ENCODE measurements at regions not wholly inside any gene's neighbourhood (a gene's known extent, or its start where the extent isn't known, plus 50 kb on each side); places are given as distances from the start of the nearest gene placed in this dataset.

DNA sequence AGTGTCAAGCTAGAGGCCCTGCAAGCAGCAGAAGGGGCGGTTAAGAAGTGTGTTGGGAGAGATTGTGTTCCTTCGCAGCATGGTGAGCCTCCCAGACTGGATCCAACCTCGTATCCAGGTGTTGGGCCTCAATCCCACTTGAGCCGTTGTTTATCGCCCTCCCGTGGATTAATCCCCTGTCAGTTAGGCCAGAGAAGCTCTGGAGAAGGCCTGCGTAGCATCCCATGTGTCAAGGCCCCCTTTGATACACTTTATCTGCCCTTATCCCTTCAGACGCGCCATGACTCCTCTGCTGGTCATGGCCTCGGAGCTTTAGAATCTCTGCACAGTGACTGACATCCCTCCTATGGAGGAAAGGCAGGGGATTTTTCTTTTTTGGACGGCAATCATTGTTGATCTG is 181.0 kb downstream of the ZFP64 start:
- DNase-seq, result no peak
- Mint-ChIP-seq H3K9me3 (ENCODE audit: low read depth, unreplicated experiment) (no peaks in the 10 kb centered on the region), H3K27ac (ENCODE audit: unreplicated experiment) (no peak overlapping the region), H3K36me3 (ENCODE audit: insufficient read depth, unreplicated experiment) (no peaks in the 10 kb centered on the region), H3K4me1 (ENCODE audit: low read depth, unreplicated experiment) (no peaks in the 10 kb centered on the region), H3K4me3 (ENCODE audit: low read depth, unreplicated experiment) (no peak overlapping the region), H3K27me3 (ENCODE audit: unreplicated experiment) (no peaks in the 10 kb centered on the region)
- intact Hi-C loops (cut with micrococcal nuclease; ENCODE audit: unreplicated experiment), result no loop called here
- CTCF ChIA-PET, result no interaction called here
- BruUV-seq (replicated peaks), result no TSS peak
- no peak for TF ChIP-seq CTCF (IDR thresholded peaks at IDR 0.05; ENCODE audit: unreplicated experiment)

- no peaks in the 10 kb centered on the region for H3K36me3 Mint-ChIP-seq (ENCODE audit: insufficient read depth, unreplicated experiment)
- TF ChIP-seq CTCF (IDR thresholded peaks at IDR 0.05; ENCODE audit: unreplicated experiment), result no peak
- H3K4me1 Mint-ChIP-seq (ENCODE audit: low read depth, unreplicated experiment), result no peaks in the 10 kb centered on the region
- no peaks in the 10 kb centered on the region for H3K9me3 Mint-ChIP-seq (ENCODE audit: low read depth, unreplicated experiment)
- CTCF ChIA-PET, result interaction anchor here (0.6 kb wide), 1 partner anchor 14 kb away, joined by 3 read pairs; no protein-coding TSS in a partner anchor
- no peaks in the 10 kb centered on the region for H3K27me3 Mint-ChIP-seq (ENCODE audit: unreplicated experiment)
- intact Hi-C loops (cut with micrococcal nuclease; ENCODE audit: unreplicated experiment), result no loop called here
- no peak overlapping the region for H3K27ac Mint-ChIP-seq (ENCODE audit: unreplicated experiment)
- DNase-seq, result no peak
- BruUV-seq (replicated peaks), result no TSS peak
- no peak overlapping the region for H3K4me3 Mint-ChIP-seq (ENCODE audit: low read depth, unreplicated experiment)
Measured at GRCh38 chr20:52008874-52009273, 182.7 kb downstream of the ZFP64 start.

DNA sequence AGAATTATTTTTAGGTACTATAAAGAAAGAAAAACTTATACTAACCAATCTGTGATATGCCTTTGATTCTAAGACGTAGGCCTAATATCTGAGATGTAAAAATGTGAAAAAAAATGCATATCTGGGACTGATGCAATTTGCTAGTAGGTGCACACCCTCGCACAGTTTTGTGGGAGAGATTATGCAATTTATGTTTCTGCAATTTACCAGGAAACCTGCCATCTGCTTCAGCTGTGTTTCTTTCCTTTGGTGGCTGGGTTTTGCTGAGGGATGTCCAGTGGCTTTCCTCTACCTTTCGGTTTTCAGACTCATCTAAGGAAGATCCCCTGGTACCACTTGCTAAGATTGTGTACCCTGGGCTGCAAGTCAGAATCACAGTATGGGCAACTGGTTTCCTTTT is 186.9 kb downstream of the ZFP64 start:
- Mint-ChIP-seq H3K4me3 (ENCODE audit: low read depth, unreplicated experiment) (no peak overlapping the region), H3K27ac (ENCODE audit: unreplicated experiment) (no peak overlapping the region), H3K4me1 (ENCODE audit: low read depth, unreplicated experiment) (no peaks in the 10 kb centered on the region), H3K36me3 (ENCODE audit: insufficient read depth, unreplicated experiment) (no peaks in the 10 kb centered on the region), H3K27me3 (ENCODE audit: unreplicated experiment) (no peaks in the 10 kb centered on the region), H3K9me3 (ENCODE audit: low read depth, unreplicated experiment) (no peaks in the 10 kb centered on the region)
- no peak for TF ChIP-seq CTCF (IDR thresholded peaks at IDR 0.05; ENCODE audit: unreplicated experiment)
- CTCF ChIA-PET, result interaction anchor here (0.6 to 3.1 kb wide), 3 partner anchors 9 to 38 kb away, joined by 3 to 7 read pairs (median 4); no protein-coding TSS in a partner anchor
- BruUV-seq (replicated peaks), result no TSS peak
- no peak for DNase-seq
- intact Hi-C loops (cut with micrococcal nuclease; ENCODE audit: unreplicated experiment), result no loop called here

DNA sequence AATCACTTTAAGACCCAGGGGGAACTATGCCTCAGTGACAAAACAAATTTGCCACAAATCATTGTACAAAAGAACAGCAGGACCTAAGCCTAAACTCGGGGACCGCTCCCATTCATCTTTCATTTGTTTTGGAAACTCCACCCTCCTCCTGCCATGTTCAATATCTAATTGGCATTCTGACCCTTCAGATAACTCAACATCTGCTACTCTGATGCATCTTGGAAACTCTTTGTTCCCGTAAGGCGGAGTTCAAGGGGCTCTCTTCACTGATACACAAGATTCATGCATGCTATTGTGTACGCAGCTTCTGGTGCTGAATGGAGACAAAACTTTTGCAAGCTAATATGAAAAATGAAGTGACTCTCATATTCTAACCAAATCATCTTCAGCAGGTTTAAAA is 187.6 kb downstream of the ZFP64 start:
- DNase-seq, result no peak
- Mint-ChIP-seq H3K4me1 (ENCODE audit: low read depth, unreplicated experiment) (no peaks in the 10 kb centered on the region), H3K27me3 (ENCODE audit: unreplicated experiment) (no peaks in the 10 kb centered on the region), H3K9me3 (ENCODE audit: low read depth, unreplicated experiment) (no peaks in the 10 kb centered on the region), H3K36me3 (ENCODE audit: insufficient read depth, unreplicated experiment) (no peaks in the 10 kb centered on the region), H3K4me3 (ENCODE audit: low read depth, unreplicated experiment) (no peak overlapping the region), H3K27ac (ENCODE audit: unreplicated experiment) (no peak overlapping the region)
- TF ChIP-seq CTCF (IDR thresholded peaks at IDR 0.05; ENCODE audit: unreplicated experiment), result no peak
- intact Hi-C loops (cut with micrococcal nuclease; ENCODE audit: unreplicated experiment), result no loop called here
- BruUV-seq (replicated peaks), result no TSS peak
- CTCF ChIA-PET, result interaction anchor here (1.5 to 3.1 kb wide), 2 partner anchors 11 to 38 kb away, joined by 3 to 7 read pairs; no protein-coding TSS in a partner anchor
